ENCODE measurements at regions not wholly inside any gene's neighbourhood (a gene's known extent, or its start where the extent isn't known, plus 50 kb on each side); places are given as distances from the start of the nearest gene placed in this dataset.

DNA sequence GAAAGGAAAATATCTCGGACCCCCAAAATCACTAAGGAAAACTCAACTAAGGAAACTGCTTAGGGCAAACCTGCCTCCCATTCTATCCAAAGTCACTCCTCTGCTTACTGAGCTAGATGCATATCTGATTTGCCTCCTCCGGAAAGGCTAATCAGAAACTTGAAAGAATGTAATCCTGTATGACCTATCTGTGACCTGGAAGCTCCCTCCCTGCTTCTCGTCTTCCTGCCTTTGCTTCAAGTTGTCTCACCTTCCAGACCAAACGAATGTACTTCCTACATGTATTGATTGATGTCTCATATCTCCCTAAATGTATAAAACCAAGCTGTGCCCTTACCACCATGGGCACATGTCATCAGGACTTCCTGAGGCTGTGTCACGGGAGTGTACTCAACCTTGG, 58.1 kb upstream of the SEC61G start:
- RAD21 ChIA-PET (ENCODE audit: low non-redundant PET in 1 of 2, low total read pairs in 2 of 2, uncharacterized antibody in 2 of 2, unreplicated experiment in 2 of 2) = no interaction called here
- no peak overlapping the region for H3K4me2 ChIP-seq (ENCODE audit: low read length)
- H2AFZ ChIP-seq (ENCODE audit: low read depth, low read length, poor library complexity, severe bottlenecking) = no peak overlapping the region

DNA sequence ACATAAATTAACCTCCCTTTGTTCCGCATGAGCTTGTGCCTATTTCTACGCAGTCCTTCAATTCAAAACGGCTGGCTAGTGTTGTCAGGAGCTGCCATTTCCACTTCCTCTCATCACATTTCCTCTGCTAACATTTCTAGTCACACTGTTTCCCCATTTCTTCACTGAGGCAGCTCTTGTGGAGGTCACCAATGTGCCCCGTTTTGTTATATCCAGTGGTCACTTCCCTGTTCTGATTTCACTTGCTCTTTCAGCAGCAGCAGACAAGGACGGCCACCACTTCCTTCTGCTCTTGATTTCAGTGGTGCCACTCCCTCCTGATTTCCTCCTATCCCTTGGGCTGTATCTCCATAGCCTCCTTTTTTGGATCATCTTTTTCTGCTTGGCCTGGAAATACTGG, 64.8 kb upstream of the SEC61G start:
- Histone ChIP-seq H3K79me2 (ENCODE audit: insufficient read depth, low read length) (no peaks in the 10 kb centered on the region), H4K20me1 (ENCODE audit: insufficient read depth) (no peaks in the 10 kb centered on the region), H3K9me2 (ENCODE audit: insufficient read depth) (no peaks in the 10 kb centered on the region), H3K9ac (ENCODE audit: low read length) (no peak overlapping the region), H3K4me1 (ENCODE audit: control insufficient read depth in 1 of 2, insufficient read depth in 2 of 2, low read length in 2 of 2) (peaks cover 0 to 4% of the 10 kb centered on the region in 2 experiments; a peak in 1 of 4 replicates), H3K27ac (ENCODE audit: low read depth, low read length) (no peak overlapping the region), H3K4me3 (replicated peaks in 1 of 2; ENCODE audit: low read depth in 1 of 2, low read length in 2 of 2) (no peak overlapping the region), H3K36me3 (ENCODE audit: control insufficient read depth in 1 of 2, insufficient read depth in 2 of 2, low read length in 2 of 2) (peaks cover 0 to 5% of the 10 kb centered on the region in 2 experiments; a peak in 1 of 4 replicates), H3K4me2 (ENCODE audit: low read length) (no peak overlapping the region), H2AFZ (ENCODE audit: low read depth, low read length, poor library complexity, severe bottlenecking) (peak overlapping the region; percentile 11), H3K9me3 (ENCODE audit: control insufficient read depth in 1 of 2, insufficient read depth in 1 of 2, low read depth in 1 of 2, low read length in 2 of 2) (peaks cover 0 to 8% of the 10 kb centered on the region in 2 experiments; a peak in 2 of 4 replicates), H3K27me3 (ENCODE audit: insufficient read depth, low read length) (no peaks in the 10 kb centered on the region)
- ATAC-seq (no peak), DNase-seq (ENCODE audit: low read depth, low spot score) (no peak)
- ChIA-PET RAD21 (ENCODE audit: low non-redundant PET in 1 of 2, low total read pairs in 2 of 2, uncharacterized antibody in 2 of 2, unreplicated experiment in 2 of 2) (no interaction called here), CTCF (no interaction called here), POLR2A (no interaction called here)
- intact Hi-C loops (cut with micrococcal nuclease) = no loop called here
- no TSS peak for BruUV-seq (replicated peaks)
- TF ChIP-seq EZH2 (IDR thresholded peaks at IDR 0.05) (no peak), TCF7L2 (IDR thresholded peaks at IDR 0.05; ENCODE audit: borderline replicate concordance, extremely low read depth, insufficient read depth, insufficient read length) (no peak), POLR2AphosphoS5 (IDR thresholded peaks at IDR 0.05; ENCODE audit: low read depth, low read length) (no peak), SIN3A (IDR thresholded peaks at IDR 0.05; ENCODE audit: low read depth) (no peak), CBX3 (IDR thresholded peaks at IDR 0.05; ENCODE audit: low read depth) (no peak), EGR1 (IDR thresholded peaks at IDR 0.05; ENCODE audit: low read depth) (no peak), JUND (IDR thresholded peaks at IDR 0.05) (no peak), FOSL1 (IDR thresholded peaks at IDR 0.05; ENCODE audit: low read depth) (no peak), EZH2phosphoT487 (IDR thresholded peaks at IDR 0.05; ENCODE audit: borderline replicate concordance) (no peak), RAD21 (IDR thresholded peaks at IDR 0.05; ENCODE audit: low read depth) (no peak), SP1 (IDR thresholded peaks at IDR 0.05; ENCODE audit: low read depth) (no peak), CEBPB (IDR thresholded peaks at IDR 0.05; ENCODE audit: low read depth) (no peak), ZNF274 (IDR thresholded peaks at IDR 0.05; ENCODE audit: low read depth, low read length) (no peak)
- TF ChIP-seq, protein P1, sequence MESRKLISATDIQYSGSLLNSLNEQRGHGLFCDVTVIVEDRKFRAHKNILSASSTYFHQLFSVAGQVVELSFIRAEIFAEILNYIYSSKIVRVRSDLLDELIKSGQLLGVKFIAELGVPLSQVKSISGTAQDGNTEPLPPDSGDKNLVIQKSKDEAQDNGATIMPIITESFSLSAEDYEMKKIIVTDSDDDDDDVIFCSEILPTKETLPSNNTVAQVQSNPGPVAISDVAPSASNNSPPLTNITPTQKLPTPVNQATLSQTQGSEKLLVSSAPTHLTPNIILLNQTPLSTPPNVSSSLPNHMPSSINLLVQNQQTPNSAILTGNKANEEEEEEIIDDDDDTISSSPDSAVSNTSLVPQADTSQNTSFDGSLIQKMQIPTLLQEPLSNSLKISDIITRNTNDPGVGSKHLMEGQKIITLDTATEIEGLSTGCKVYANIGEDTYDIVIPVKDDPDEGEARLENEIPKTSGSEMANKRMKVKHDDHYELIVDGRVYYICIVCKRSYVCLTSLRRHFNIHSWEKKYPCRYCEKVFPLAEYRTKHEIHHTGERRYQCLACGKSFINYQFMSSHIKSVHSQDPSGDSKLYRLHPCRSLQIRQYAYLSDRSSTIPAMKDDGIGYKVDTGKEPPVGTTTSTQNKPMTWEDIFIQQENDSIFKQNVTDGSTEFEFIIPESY (IDR thresholded peaks at IDR 0.05; ENCODE audit: extremely low read depth, insufficient replicate concordance, low read length) = no peak
- TF ChIP-seq, protein P2, sequence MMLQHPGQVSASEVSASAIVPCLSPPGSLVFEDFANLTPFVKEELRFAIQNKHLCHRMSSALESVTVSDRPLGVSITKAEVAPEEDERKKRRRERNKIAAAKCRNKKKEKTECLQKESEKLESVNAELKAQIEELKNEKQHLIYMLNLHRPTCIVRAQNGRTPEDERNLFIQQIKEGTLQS (IDR thresholded peaks at IDR 0.05) = no peak

More for the DNA sequence above, 58.1 kb upstream of the SEC61G start:
- ChIA-PET POLR2A (no interaction called here), CTCF (no interaction called here)
- no peak overlapping the region for H3K9ac ChIP-seq (ENCODE audit: low read length)
- H3K4me1 ChIP-seq (ENCODE audit: control insufficient read depth in 1 of 2, insufficient read depth in 2 of 2, low read length in 2 of 2) = peaks cover 0 to 5% of the 10 kb centered on the region in 2 experiments; a peak in 1 of 4 replicates
- H3K9me2 ChIP-seq (ENCODE audit: insufficient read depth) = no peaks in the 10 kb centered on the region
- intact Hi-C loops (cut with micrococcal nuclease) = no loop called here
- H3K79me2 ChIP-seq (ENCODE audit: insufficient read depth, low read length) = no peaks in the 10 kb centered on the region
- TF ChIP-seq, protein P3, sequence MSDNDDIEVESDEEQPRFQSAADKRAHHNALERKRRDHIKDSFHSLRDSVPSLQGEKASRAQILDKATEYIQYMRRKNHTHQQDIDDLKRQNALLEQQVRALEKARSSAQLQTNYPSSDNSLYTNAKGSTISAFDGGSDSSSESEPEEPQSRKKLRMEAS (IDR thresholded peaks at IDR 0.05) = no peak
- no peak for TF ChIP-seq FOSL1 (IDR thresholded peaks at IDR 0.05; ENCODE audit: low read depth)
- TF ChIP-seq EZH2 (IDR thresholded peaks at IDR 0.05) = no peak
- no peak for TF ChIP-seq SIN3A (IDR thresholded peaks at IDR 0.05; ENCODE audit: low read depth)
- TF ChIP-seq CBX3 (IDR thresholded peaks at IDR 0.05; ENCODE audit: low read depth) = no peak
- TF ChIP-seq ZFX (IDR thresholded peaks at IDR 0.05) = no peak
- TF ChIP-seq YY1 (IDR thresholded peaks at IDR 0.05; ENCODE audit: extremely low read depth, insufficient replicate concordance, low read depth, low read length) = no peak
- no peak for TF ChIP-seq CEBPB (IDR thresholded peaks at IDR 0.05; ENCODE audit: low read depth)
- TF ChIP-seq TCF7L2 (IDR thresholded peaks at IDR 0.05; ENCODE audit: borderline replicate concordance, extremely low read depth, insufficient read depth, insufficient read length) = no peak
- no peak for TF ChIP-seq RAD21 (IDR thresholded peaks at IDR 0.05; ENCODE audit: low read depth)
- no peak for TF ChIP-seq SP1 (IDR thresholded peaks at IDR 0.05; ENCODE audit: low read depth)
- TF ChIP-seq POLR2AphosphoS5 (IDR thresholded peaks at IDR 0.05; ENCODE audit: low read depth, low read length) = no peak
- TF ChIP-seq ELF1 (IDR thresholded peaks at IDR 0.05; ENCODE audit: borderline replicate concordance, low read depth) = no peak
- no TSS peak for BruUV-seq (replicated peaks)
- H3K27me3 ChIP-seq (ENCODE audit: insufficient read depth, low read length) = no peaks in the 10 kb centered on the region
- H3K36me3 ChIP-seq (ENCODE audit: control insufficient read depth in 1 of 2, insufficient read depth in 2 of 2, low read length in 2 of 2) = no peaks in the 10 kb centered on the region
- no peak overlapping the region for H3K27ac ChIP-seq (ENCODE audit: low read depth, low read length)
- H3K4me3 ChIP-seq (replicated peaks in 1 of 2; ENCODE audit: low read depth in 1 of 2, low read length in 2 of 2) = no peak overlapping the region
- no peaks in the 10 kb centered on the region for H3K9me3 ChIP-seq (ENCODE audit: control insufficient read depth in 1 of 2, insufficient read depth in 1 of 2, low read depth in 1 of 2, low read length in 2 of 2)
- no peaks in the 10 kb centered on the region for H4K20me1 ChIP-seq (ENCODE audit: insufficient read depth)
- ATAC-seq (no peak), DNase-seq (ENCODE audit: low read depth, low spot score) (no peak)
